ENCODE measurements at regions not wholly inside any gene's neighbourhood (a gene's known extent, or its start where the extent isn't known, plus 50 kb on each side); places are given as distances from the start of the nearest gene placed in this dataset.

DNA sequence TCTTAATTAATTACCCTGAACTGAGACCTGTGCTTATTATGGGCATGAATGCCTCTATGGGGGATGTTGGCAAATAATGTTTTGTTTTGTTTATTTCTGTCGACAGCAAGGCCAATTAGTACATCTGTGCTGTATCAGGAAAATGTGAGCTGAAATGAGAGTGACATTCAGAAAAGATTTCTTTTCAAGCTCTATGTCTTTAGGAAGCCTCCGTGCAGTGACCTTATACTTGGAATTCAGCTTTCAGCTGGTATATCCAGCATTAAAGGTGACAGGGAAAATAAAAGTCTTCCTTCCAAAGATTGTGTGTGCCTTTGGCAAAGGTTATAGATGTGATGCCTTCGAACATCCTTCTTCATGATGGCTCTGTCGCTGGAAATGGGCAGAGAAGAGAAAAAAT lies 1061.1 kb downstream of the SORCS3 start:
- DNase-seq: no peak

DNA sequence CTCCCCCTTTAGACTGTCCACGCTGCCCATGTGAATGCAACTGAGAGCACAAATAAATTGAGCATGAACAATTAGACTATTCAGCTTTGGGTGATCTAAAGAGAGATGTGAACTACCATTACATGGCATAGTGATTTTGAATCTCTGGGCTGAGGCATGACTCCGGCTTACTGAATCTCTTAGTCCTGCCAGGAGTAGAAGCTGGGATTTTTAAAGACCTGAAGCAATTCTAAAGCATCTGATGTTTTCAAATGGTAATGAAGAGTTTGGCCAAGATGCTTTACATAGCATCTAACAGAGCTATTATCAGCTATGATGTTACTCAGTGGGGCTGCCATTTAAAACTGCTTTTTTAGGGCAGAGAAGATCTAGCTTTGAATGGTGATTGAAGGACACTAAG lies 1059.1 kb downstream of the SORCS3 start:
- no peak for DNase-seq

DNA sequence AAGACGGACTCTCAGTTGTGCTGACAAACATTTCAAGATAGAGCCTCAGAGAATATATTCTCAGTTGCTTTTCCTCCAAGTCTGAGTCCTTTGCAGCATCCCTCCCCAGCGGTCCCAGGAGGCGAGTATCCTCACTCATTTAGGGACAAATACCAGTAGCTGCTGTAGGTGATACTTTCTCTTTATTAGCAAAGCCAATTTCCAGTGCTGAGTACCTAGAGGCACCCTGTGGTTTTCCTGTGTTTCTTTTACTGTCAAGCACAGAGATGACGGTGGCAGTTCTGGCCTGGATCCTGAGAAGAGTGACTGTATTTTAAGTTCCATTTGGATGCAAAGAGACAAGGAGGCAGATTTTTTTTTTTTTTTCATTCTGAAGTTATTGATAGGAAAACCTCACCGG lies 1058.4 kb downstream of the SORCS3 start:
- no peak for DNase-seq

DNA sequence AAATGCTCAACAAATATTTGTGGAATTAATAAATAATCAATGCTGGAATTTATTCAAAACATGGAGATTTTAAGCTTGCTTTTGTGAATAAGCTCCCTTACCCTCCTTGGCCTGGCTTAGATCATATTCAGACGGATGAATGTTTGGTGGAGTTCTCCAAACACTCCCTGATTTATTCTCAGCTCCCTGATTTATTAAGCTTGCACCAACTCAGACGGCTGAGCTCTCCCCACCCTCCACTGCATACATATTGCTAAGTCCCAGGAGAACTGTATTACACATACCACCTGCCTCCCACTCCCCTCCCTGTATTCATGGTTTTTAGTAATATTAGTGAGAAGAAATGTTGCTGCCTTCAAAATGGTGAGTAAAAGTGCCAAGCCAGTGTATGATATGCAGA lies 1057.5 kb downstream of the SORCS3 start:
- DNase-seq: no peak

DNA sequence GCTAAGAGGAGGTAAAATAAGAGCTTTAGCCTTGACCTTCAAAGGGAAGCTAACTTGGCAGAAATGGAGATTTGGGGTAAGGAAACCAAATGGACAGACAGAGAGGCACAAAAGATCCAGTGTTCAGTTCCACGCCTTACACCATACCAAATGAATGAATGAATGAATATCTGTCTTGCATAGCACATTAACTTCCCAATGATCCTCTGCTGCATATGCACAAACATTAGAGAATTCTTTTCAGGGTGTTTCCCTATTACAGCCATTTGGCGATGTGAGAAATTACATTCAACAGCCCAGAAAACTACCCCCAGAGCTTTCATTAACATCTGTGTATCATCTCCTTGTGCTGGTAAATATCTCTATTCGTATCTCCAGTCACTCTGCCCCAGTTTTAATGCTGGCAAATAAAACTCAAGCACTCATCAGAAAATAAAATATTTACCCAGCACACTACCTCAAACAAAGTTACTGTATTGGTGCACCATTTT lies 1056.2 kb downstream of the SORCS3 start:
- DNase-seq: no peak

DNA sequence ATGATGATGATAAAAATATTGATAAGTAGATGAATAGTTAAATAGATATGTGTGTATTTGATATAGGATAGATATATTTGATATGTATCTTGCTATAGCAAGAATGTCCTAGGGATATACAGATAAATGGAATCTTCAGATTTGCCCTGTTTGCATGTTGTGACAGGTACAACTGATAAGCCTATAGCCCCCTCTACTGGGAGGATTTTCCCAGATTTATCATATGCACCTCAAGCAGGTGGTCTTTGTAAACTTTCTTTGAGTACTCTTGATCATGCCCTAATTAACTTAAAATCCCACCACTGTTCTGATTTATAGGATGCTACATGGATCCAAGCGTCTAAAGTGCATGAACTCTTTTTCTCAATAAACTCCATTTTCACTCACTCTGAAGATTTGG lies 1050.7 kb downstream of the SORCS3 start:
- DNase-seq: no peak

DNA sequence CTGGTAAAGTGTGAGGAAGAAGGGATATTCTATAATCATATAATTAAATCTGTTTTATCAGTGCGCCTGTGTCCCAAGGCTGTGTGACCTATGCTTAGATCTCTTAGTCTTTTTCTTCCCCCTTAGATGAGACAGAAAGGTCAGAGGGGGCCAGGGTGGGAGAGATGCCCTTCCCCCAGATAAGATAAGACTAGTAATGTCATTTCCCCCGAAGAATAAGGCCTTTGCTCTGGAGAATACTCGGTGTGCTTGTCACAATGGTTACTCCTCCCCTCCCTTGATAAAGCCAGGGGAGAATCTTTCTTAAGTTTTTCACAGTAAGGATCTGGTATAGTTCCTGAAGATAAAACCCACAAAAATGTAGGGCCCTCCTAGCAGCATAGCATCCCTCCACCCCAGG lies 1041.8 kb downstream of the SORCS3 start:
- no peak for DNase-seq

DNA sequence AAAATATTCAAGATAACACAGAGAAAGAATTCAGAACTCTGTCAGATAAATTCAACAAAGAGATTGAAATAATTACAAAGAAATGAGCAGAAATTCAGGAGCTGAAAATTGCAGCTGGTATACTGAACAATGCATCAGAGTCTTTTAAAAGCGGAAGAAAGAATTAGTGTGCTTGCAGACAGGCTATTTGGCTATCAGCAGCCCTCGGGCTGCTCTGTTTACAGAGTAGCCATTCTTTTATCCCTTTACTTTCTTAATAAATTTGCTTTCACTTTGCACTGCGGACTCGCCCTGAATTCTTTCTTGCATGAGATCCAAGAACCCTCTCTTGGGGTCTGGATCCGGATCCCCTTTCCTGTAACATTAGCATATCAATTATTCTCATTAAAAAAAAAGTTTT lies 1040.0 kb downstream of the SORCS3 start:
- no peak for DNase-seq

DNA sequence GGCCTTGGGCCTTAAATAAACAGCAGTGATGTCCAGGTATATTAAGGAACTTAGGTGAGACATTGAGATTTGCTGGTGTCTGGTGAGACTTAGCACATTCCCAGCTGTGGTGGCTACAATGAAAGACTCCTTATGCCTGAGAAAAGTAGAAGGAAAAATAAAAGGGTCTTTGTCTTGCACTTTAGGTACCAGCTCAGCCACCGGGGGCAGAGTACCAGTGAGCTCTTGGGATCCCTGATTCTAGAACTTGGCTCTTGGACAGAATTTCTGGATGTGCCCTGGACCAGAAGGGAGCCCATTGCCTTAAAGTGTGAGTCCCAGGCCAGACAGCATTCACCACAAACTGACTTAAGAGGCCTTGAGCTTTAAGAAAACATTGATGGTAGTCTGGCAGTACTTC lies 1038.7 kb downstream of the SORCS3 start:
- DNase-seq: no peak

DNA sequence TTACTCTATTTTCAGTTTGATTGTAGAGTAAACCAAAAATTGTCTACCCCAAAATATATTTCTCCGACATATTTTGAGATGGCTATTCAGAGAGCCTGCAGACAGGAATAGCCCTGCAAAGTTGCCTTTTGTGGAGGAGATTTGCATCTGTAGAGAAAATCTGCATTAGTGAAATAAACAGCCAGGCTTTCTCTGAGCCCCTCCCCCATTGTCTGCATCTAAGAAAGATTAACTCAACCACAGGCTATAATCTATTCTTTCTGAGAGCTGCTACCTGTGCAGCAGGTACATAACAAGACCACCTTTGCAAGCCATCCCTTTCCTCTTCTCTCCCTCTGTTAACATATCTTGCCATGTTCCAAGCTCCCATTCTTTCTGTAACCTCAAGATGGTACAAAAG lies 1034.2 kb downstream of the SORCS3 start:
- no peak for DNase-seq

DNA sequence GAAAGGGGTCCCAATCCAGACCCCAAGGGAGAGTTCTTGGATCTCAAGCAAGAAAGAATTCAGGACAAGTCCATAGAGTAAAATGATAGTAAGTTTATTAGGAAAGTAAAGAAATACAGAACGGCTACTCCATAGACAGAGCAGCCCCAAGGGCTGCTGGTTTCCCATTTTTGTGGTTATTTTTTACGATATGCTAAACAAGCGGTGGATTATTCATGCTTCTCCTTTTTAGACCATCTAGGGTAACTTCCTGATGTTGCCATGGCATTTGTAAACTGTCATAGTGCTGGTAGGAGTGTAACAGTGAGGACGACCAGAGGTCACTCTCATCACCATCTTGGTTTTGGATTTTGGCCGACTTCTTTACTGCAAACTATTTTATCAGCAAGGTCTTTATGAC lies 1033.4 kb downstream of the SORCS3 start:
- no peak for DNase-seq

DNA sequence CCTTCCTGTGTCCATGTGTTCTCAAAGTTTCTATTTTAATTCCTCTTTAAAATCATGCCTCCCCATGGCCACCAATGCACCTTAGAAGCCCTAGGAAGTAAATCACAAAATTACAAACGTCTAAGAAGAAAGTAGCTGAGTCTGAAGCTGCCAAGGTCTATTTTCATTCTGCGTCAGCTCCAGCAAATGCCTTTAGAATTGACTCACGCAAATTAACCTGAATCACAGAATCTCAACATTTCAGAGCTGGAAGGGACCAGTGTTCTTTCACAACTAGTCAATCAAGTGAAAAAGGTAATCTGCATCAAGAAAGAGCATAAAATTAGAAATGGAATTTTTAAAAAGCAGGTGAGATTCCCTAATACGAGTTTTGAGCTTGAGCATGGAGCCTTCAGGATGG lies 1017.6 kb downstream of the SORCS3 start:
- DNase-seq: no peak

DNA sequence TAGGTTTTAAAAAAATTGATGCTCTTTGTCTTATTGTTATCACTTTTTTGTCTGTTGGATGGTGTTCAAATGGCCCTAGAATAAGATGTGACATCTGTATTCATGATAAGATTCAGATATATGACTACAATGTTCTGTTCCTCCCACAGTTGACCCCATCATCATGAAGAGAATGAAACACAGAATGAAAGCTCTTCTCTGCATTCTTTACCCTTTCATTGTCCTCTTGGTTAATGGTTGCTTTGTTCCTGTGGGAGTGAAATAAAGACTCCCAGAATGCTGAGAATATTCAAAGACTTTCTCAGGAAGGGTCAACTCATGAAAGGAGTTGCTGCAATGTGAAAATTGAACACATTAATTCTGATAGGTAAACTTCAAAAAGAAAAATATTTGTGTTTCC lies 1015.8 kb downstream of the SORCS3 start:
- no peak for DNase-seq

DNA sequence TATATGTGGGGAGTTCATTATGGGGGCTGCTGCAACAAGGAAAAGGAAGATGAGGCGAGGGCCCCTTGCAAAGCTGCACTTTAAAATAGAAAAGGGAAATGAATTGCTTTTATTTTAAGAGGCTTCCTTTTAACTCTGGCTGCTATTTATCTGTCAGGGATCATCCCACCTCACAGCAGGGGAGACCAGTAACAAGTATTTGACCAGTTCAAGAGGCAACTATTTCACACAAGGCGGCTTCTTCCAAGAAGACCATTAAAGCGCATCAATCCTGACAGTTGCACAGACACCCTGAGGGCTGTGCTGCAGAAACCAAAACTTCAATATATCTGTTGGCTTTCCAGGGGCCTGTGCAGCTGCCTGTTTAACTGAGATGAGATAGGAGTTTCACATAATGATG lies 1009.2 kb downstream of the SORCS3 start:
- no peak for DNase-seq

DNA sequence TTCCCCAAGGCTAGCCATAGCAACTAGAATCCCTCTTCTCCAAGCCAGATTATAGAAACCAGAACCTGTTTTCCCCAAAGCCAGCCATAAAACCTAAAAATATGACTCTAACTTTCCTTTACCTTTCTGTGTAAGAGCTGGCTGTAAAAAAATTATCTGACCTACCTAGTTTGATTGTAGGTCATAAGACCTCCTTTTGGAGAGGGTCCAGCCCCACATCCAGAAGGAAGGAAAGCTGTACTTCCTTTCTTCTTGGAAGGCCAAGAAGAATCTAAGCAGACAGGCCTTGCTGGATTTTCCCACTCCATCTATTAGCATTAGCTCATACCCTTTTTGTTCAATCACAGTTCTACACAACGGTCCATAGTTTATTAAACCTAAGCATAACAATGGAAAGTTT lies 1006.3 kb downstream of the SORCS3 start:
- no peak for DNase-seq

DNA sequence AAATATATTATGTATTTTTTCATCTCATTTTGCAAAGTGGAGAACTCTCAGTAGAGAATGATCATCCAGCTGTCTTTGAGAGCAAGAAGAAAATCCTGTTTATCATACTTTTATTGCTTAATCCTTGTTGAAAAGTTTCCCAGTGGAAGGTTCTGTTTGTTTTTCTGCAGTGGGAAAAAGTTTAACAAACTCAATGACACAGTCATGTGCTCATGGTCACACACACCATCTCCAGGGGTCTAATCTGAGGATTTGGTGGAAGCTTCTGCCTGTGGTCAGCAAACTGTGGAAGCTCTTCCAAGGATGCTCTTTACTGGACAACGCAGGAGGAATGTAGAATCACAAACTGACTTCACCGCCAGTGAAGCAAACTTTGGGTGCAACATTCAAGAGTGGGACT lies 1003.9 kb downstream of the SORCS3 start:
- DNase-seq: no peak

DNA sequence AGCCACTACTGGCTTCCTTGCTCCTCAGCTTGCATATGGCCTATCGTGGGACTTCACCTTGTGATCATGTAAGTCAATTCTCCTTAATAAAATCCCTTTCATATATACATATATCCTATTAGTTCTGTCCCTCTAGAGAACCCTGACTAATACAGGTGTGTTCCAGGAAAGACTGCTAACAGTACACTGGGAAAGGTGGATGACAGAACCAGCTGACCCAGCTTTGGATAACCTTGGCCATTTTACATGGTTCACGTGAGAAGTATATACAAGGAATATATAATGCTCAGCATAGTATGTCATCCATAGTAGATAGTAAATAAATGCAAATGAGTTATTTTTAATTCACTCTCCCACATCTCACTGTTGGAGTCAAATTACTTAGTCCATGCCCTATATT lies 1003.5 kb downstream of the SORCS3 start:
- no peak for DNase-seq

DNA sequence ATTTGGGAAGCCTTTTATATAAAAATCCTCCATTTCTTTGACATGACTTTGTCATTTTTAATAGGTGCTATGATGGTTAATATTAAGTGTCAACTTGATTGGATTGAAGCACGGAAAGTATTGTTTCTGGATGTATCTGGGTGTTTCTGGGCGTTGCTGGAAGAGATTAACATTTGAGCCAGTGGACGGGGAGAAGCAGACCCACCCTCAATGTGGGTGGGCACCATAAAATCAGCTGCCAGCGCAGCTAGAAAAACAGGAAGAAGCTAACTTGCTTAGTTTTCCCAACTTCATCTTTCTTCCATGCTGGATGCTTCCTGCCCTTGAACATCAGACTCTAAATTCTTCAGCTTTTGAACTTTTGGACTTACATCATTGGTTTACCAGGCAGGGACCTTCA lies 1003.0 kb downstream of the SORCS3 start:
- no peak for DNase-seq

DNA sequence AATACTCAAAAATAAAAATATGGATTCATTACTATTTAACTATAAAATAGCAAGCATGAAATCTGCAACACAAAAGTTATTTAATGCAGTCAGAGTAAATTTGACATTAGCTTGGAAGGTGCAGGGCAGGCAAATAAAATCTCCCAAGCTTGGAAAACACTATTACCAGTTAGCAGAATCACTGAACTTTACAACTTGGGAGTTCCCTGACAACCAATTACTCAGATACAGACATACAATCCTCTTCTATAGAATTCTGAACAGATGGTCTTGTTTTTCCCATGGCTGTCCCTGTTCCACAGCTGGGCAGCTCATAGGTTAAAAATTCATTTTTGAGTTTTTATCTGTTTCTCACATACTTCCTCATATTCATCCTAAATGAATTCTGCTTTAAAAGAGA lies 1002.6 kb downstream of the SORCS3 start:
- no peak for DNase-seq

DNA sequence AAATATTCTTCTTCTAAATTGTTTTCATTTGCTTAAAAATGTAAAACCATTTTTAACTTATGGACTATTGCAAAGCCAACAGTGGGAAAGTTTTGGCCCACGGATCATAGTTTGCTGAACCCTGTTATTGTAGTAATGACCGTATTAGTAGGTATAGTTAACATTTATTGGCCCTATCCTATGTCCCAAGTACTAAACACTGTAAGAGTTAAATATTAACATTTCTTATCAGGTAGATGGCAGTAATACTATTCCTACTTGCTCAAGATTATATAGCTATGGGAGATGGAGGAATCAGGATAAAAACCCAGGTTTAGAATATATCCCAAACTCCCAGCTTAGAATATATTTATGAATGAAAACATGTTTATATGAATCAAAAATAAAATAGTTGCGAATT lies 993.2 kb downstream of the SORCS3 start:
- DNase-seq: no peak

DNA sequence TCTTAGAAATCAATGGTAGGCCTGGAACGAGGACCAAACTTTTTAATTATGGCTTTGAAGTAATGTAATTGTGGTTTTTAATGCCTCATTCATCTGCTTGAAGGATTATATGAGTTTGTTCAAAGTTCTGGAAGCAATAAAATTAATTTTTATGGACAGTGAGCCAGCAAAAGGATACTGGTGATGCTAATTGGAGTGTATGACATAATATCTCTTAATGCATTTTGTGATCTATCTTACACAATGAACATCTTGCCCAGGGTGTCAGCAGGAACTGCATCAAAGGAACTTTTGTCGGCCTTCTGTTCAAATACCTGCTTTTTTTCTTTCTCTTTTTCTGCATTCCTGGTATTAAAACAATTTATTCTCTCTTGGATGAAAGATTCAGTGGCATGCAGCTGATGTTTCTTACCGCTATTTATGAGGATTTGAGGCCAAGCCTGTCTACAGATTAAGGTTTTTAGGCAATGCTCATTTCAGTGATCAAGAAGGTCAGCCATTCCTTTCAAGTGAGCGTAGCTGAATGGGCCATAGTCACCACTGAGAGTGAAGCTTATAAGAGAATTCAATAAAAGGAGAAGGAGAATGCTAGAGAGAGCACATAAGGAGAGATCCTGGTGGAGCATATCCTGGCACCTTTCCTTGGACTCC lies 974.8 kb downstream of the SORCS3 start:
- no peak for DNase-seq

DNA sequence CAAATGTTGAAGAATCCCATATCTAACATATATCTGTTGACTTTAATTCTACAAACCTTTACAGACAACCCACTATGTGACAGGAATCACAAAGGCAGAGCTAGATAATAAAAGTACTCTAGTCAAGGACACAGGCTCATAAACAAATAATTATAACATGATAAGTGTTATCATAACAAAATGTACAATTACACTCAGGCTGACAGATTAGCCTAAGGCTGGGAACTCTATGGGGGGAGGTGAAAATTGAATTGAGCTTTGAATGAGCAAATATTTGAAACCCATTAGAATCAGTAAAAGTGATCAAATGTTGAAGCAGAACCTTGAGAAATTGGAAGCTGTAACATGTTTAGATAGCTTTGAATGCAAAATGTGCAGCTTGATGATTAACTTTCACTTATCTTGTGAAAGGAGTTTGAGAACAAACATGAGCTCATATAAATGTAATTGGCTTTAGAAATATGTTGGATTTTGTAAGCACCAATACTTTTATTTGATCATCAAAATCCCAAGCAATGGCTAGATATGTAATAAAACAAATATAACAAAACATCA lies 970.2 kb downstream of the SORCS3 start:
- no peak for DNase-seq

DNA sequence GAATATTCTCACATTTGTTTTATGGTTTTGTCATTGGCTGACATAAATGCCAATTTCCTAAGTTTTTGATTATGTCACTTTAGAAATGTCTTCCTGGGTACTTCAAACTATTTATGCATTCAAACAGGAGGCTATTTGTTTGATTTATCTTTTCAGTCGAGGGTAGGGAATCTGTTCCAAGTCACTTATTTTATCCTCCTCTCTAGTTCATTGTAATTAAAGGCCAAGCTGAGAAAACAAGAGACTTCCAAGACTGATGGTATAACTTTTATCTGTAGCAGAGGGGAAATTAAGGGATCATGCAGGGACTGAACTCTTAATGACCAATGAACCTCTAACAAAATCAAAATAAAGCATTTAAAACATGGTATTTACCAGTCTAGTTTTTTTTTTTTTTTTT lies 968.4 kb downstream of the SORCS3 start:
- no peak for DNase-seq

DNA sequence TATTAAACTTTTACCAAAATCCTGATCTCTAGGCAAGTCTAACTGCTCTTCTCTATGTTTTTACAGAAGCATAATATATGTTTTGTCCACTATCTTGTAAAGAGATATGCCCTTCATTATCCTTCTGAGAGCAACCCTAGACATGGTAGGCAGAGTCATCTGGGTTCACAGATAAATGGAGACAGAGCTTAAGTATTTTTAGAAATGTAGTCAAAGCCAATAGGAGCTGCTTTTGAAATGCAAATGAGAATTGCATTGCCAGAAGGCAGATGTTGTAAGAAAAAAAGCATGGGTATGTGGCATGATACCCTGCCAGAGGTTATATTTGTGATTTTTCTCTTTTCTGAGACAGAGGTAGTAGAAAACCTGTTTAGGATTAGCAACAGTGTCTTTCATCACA lies 964.8 kb downstream of the SORCS3 start:
- DNase-seq: no peak

DNA sequence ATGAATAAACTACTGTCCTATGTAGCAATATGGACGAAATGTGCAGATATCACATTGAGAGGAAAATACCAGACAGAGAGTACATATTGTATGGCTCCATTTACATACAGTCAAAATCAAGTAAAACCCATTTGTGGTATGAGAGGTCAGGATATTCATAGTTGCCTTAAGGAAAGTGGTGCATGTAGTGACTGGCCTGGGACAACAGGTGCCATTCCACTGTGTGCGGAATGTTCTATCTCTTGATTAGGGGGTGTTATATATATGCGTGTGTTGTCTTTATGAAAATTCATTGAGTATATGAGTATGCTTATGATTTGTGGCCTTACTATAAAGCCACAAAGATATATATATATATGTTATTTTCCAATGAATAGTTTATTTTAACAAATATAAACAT lies 964.0 kb downstream of the SORCS3 start:
- no peak for DNase-seq

Measured in stimulated activated naive CD4-positive, alpha-beta T cell (primary cell).